ENCODE measurements at regions not wholly inside any gene's neighbourhood (a gene's known extent, or its start where the extent isn't known, plus 50 kb on each side); places are given as distances from the start of the nearest gene placed in this dataset.

DNA sequence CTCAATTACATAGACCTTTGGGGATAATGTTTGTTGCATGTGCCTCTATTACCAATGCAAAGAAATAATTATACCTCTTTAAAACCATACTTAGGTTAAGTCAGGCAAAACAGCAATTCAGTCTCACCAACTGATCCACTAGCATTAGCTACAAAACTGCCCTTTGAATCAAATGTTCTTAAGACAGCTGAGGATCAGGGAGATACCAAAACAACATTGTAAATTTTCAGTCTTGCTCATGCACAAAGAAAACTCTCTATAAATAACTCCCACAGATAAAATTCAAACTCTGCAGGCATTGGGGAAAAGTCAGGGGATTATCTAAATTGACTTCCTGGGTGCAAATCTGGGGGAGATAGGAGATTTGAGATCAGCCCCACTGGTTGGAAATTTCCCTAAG lies 100.9 kb upstream of the DPT start:
- no peak for ATAC-seq
- Histone ChIP-seq H3K36me3 (no peaks in the 10 kb centered on the region), H3K9me3 (no peaks in the 10 kb centered on the region), H3K27me3 (no peaks in the 10 kb centered on the region), H3K4me3 (no peak overlapping the region), H3K27ac (no peak overlapping the region), H3K4me1 (peaks cover 0 to 8% (median 3%) of the 10 kb centered on the region in 4 donors)
- TF ChIP-seq POLR2A (IDR thresholded peaks at IDR 0.05) = no peak
- TF ChIP-seq, protein P1, sequence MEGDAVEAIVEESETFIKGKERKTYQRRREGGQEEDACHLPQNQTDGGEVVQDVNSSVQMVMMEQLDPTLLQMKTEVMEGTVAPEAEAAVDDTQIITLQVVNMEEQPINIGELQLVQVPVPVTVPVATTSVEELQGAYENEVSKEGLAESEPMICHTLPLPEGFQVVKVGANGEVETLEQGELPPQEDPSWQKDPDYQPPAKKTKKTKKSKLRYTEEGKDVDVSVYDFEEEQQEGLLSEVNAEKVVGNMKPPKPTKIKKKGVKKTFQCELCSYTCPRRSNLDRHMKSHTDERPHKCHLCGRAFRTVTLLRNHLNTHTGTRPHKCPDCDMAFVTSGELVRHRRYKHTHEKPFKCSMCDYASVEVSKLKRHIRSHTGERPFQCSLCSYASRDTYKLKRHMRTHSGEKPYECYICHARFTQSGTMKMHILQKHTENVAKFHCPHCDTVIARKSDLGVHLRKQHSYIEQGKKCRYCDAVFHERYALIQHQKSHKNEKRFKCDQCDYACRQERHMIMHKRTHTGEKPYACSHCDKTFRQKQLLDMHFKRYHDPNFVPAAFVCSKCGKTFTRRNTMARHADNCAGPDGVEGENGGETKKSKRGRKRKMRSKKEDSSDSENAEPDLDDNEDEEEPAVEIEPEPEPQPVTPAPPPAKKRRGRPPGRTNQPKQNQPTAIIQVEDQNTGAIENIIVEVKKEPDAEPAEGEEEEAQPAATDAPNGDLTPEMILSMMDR (IDR thresholded peaks at IDR 0.05) = no peak
- DNase-seq = no peak
- intact Hi-C loops (cut with DNase I) = no loop called here

DNA sequence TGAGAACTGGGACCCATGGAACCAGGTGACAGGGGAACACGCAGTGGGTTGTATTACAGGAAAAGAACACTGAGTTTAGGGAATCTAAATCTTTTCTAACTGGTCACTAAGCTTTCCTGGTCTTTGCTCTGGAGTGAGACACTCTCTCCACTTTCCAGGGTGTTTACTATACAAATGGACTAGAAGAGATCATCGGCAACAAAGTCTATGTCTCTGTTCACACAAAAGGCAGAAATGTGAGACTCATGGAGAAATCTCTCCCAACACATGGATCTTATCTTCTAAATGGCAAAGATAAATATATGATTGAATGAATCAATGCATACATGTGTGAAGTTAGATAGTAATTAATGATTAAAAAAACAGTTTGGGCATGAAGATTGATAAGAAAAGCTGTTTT lies 101.6 kb upstream of the DPT start:
- no peak for DNase-seq
- Histone ChIP-seq H3K4me1 (peaks cover 0 to 8% (median 3%) of the 10 kb centered on the region in 4 donors), H3K36me3 (no peaks in the 10 kb centered on the region), H3K27ac (no peak overlapping the region), H3K9me3 (no peaks in the 10 kb centered on the region), H3K4me3 (no peak overlapping the region), H3K27me3 (no peaks in the 10 kb centered on the region)
- intact Hi-C loops (cut with DNase I) = no loop called here
- no peak for ATAC-seq
- no peak for TF ChIP-seq POLR2A (IDR thresholded peaks at IDR 0.05)
- TF ChIP-seq, protein P1 (IDR thresholded peaks at IDR 0.05) = no peak
- WGBS (ENCODE audit: insufficient coverage, low coverage, low lambda C conversion rate, missing lambda C conversion rate) = 75% methylated on average over 2 of the region's 2 CpGs

DNA sequence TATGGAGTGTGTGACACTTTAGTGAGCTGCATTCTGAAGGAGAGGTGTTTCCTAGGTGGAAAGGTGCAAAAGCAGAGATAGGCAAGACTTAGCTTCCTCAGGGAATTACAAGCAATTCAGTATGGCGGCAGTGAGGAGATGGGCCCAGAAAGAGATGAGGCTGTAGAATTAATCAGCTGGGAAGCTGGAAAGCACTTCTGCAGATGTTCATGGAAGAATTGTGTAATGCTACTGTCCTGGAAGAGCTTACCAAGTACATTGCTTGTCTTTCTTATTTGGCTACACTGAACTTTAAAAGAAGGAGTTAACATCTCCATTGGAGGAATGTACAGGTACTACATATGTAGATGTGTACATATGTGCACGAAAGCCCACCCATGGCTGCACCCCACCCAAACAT lies 103.7 kb upstream of the DPT start:
- peaks cover 0 to 8% (median 3%) of the 10 kb centered on the region in 4 donors for H3K4me1 ChIP-seq
- no peak for TF ChIP-seq POLR2A (IDR thresholded peaks at IDR 0.05)
- TF ChIP-seq, protein P1 (IDR thresholded peaks at IDR 0.05) = no peak
- H3K27me3 ChIP-seq = no peaks in the 10 kb centered on the region
- intact Hi-C loops (cut with DNase I) = no loop called here
- 94% methylated on average over 2 of the region's 2 CpGs for WGBS (ENCODE audit: insufficient coverage, low coverage, low lambda C conversion rate, missing lambda C conversion rate)
- no peak for ATAC-seq
- H3K36me3 ChIP-seq = no peaks in the 10 kb centered on the region
- H3K4me3 ChIP-seq = no peak overlapping the region
- no peaks in the 10 kb centered on the region for H3K9me3 ChIP-seq
- H3K27ac ChIP-seq = no peak overlapping the region
- no peak for DNase-seq

DNA sequence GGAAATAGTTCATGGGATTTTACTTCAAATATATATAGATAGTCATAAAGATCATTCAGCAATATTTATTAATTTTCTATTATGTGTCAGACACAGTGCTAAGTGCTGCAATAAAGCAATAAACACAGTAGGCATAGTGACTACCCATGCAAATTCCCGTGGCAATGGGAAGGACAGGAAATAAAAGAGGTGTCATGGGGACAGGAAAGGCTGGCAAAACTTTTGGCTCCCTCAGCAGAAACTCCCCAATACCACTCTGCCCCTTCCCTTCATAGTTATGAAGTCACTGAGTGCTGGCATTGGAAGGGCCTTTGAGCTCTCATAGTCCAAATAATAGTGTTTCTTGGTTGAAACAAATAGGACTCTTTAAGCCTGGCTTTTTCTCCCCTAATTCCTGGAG lies 104.4 kb upstream of the DPT start:
- no peak overlapping the region for H3K27ac ChIP-seq
- no peak for DNase-seq
- 43% methylated on average over 1 of the region's 1 CpG for WGBS (ENCODE audit: insufficient coverage, low coverage, low lambda C conversion rate, missing lambda C conversion rate)
- TF ChIP-seq, protein P1 (IDR thresholded peaks at IDR 0.05) = no peak
- H3K36me3 ChIP-seq = no peaks in the 10 kb centered on the region
- no peak overlapping the region for H3K4me3 ChIP-seq
- peaks cover 0 to 8% (median 3%) of the 10 kb centered on the region in 4 donors for H3K4me1 ChIP-seq
- peak in 1 of 4 donors; percentile 32 for ATAC-seq
- H3K9me3 ChIP-seq = no peaks in the 10 kb centered on the region
- H3K27me3 ChIP-seq = no peaks in the 10 kb centered on the region
- intact Hi-C loops (cut with DNase I) = no loop called here

DNA sequence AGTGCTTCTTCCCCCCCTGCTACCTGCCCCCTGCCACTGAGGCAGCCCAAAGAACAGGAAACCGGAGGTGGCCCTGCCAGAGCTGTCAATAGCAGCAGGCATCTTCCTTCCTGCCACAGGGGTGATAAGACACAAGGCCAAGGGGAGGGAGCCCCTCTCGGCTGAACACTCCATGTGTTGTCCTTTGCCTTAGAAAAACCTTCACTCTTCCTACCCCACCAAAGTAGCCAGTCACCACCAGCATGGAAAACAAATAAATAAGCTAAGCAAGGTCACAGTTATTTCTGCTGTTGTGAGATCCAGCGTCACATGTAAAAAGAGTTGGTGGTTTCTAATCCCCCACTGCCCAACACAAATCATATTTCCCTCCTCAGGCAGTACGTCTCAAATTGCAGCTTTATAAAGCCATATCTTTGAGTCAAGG lies 104.8 kb upstream of the DPT start:
- no peak overlapping the region for H3K4me3 ChIP-seq
- TF ChIP-seq, protein P1 (IDR thresholded peaks at IDR 0.05) = no peak
- TF ChIP-seq POLR2A (IDR thresholded peaks at IDR 0.05) = no peak
- H3K36me3 ChIP-seq = no peaks in the 10 kb centered on the region
- no peaks in the 10 kb centered on the region for H3K9me3 ChIP-seq
- WGBS (ENCODE audit: insufficient coverage, low coverage, low lambda C conversion rate, missing lambda C conversion rate) = 45% methylated on average over 4 of the region's 4 CpGs
- peaks cover 0 to 8% (median 3%) of the 10 kb centered on the region in 4 donors for H3K4me1 ChIP-seq
- intact Hi-C loops (cut with DNase I) = no loop called here
- peak in 2 of 4 donors; percentile 21 to 33 for ATAC-seq
- peak overlapping the region in 1 of 3 donors; percentile 33 for H3K27ac ChIP-seq
- DNase-seq = no peak
- H3K27me3 ChIP-seq = no peaks in the 10 kb centered on the region

Measured in right lobe of liver (tissue), 6 donors.